Adrenal gland (tissue), 5 donors: ENCODE measurements at regions not wholly inside any gene's neighbourhood (a gene's known extent, or its start where the extent isn't known, plus 50 kb on each side); places are given as distances from the start of the nearest gene placed in this dataset.

Experiments used
- POLR2A ChIP-seq, 2 donors: fragments of 450-650 bp; IDR thresholded peaks; one replicate each; pipeline ENCODE4 v1.6.1; 2017; ENCODE audit warnings: antibody characterized with exemption in 2 of 2, mild to moderate bottlenecking in 2 of 2, moderate library complexity in 1 of 2
- TF ChIP-seq, protein P1 (sequence below), 6 experiments: fragments of 450-650 bp in 4 of 6; fragments of 200-600 bp in 2 of 6; sonication (generic) in 1 of 6; IDR thresholded peaks; 1 replicate in 5 of 6; 2 replicates in 1 of 6; pipeline versions ENCODE4 v1.5.1 to v1.8.0; 2016 to 2021; ENCODE audit warnings: antibody characterized with exemption in 6 of 6, mild to moderate bottlenecking in 2 of 6, moderate library complexity in 1 of 6
- donor health status: DM: no; HTN: no; CAD: no.

DNA sequence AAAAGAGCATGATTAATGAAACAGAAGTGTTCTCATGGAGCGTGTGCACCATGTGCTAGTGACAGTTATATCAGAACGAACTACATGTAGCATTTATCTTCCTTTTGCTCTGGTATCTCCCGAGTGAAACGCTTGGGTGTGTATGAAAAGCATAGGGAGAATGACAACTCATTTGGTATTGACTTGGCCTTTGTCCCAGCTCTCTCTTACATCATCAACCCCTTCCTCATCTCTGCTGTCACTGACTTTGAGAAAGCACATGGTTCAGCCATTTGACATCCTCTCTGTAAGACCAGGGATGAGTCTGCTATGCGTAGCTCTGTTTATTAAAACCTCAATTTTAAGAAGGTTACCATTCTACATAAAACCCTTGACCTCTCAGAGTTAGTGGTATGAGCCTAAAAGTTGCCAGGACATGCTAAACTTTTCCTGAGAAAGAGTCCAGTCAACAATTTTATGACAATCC lies 201.0 kb downstream of the NRIP1 start:
- TF ChIP-seq, protein P1, sequence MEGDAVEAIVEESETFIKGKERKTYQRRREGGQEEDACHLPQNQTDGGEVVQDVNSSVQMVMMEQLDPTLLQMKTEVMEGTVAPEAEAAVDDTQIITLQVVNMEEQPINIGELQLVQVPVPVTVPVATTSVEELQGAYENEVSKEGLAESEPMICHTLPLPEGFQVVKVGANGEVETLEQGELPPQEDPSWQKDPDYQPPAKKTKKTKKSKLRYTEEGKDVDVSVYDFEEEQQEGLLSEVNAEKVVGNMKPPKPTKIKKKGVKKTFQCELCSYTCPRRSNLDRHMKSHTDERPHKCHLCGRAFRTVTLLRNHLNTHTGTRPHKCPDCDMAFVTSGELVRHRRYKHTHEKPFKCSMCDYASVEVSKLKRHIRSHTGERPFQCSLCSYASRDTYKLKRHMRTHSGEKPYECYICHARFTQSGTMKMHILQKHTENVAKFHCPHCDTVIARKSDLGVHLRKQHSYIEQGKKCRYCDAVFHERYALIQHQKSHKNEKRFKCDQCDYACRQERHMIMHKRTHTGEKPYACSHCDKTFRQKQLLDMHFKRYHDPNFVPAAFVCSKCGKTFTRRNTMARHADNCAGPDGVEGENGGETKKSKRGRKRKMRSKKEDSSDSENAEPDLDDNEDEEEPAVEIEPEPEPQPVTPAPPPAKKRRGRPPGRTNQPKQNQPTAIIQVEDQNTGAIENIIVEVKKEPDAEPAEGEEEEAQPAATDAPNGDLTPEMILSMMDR (IDR thresholded peaks at IDR 0.05), result no peak
- TF ChIP-seq POLR2A (IDR thresholded peaks at IDR 0.05), result no peak
